ENCODE measurements at regions not wholly inside any gene's neighbourhood (a gene's known extent, or its start where the extent isn't known, plus 50 kb on each side); places are given as distances from the start of the nearest gene placed in this dataset.

DNA sequence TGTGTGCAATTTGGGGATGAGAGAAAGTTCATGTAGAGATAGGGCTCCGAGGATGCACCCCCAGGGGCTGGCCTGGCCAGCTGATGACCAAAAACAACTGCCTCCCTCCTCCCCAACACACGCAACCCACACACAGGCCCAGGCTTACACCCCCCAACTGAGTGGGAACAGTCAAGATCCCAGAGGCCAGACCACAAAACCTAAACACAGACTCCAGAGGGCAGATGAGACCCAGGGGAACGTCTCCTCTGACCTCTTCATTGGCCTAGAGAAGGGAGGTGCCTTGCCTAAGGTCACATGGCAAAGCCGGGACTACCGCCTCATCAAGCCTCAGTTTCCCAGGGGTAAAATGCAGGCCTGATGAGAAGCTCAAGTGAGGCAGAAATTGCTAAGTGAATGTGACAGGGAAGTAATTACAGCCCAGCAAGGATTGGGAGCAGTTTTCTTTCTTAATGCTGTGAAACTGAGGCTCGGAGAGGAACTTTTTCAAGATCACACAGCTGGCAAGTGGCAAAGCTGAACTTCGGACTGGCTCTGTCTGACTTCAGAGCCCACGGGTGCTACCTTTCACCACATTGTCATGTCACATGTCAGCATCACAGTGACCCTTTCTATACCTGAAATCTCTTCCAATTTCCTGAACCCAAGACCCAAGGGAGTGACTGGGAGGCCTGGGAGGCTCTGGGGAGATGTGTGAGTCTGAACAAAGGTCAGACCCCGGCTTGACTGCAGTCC is 69.9 kb upstream of the WNT11 start:
- DNase-seq = no peak

DNA sequence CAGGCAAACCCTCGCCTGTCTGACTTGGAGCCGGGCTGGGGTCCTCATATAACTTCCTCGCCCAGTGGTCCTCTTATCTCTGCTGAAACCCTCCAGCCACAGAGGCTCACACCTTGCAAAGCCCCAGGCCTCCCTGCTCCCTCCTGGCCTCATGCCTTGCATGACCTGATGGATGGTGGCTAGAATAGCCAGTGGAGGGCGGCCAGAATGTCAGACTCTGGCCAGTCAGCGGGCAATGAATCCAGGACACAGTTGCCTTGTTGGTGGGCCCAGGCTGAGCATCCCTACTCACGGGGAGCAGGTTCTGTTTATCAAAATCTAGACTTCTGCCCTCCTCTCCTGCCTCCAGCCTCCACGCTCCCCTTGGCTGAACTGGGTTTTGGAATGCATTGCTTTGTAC is 69.1 kb upstream of the WNT11 start:
- no peak for DNase-seq

DNA sequence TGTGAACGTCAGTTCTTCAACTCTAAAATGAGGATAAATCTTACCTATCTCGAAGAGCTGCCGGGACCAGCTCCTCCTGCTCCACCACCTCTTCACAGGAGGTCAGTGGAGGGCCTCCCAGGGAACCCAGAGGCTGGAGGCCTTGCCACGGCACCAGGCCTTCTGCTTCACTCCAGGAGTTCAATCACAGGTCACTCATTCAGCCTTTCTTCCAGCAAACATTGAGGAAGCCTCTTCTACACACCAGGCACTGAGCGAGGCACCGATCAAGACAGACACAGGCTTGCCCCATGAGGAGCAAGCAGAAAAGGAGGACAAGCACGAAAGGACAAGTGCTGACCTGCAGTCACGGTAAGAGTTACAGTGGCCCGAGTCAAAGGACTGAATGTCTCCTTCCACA is 64.8 kb upstream of the WNT11 start:
- DNase-seq = no peak

DNA sequence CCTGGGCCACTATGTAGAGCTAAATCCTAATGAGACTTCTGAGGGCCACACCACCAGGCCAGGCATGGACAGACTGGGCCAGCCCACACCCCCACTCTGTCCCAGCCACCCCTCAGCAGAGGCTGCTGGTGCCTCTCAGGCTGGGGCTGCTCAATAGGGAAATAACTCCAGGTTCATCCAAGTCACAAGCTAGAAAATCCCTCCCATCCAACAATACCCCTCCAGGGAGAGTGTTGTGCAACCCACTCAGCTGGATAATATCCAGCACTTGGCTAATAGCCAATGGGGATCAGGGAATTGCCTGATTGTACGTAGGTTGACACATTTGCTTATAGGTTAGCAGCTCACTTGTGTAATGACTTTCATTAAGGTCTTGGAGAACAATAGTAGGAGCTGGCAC is 64.1 kb upstream of the WNT11 start:
- no peak for DNase-seq

DNA sequence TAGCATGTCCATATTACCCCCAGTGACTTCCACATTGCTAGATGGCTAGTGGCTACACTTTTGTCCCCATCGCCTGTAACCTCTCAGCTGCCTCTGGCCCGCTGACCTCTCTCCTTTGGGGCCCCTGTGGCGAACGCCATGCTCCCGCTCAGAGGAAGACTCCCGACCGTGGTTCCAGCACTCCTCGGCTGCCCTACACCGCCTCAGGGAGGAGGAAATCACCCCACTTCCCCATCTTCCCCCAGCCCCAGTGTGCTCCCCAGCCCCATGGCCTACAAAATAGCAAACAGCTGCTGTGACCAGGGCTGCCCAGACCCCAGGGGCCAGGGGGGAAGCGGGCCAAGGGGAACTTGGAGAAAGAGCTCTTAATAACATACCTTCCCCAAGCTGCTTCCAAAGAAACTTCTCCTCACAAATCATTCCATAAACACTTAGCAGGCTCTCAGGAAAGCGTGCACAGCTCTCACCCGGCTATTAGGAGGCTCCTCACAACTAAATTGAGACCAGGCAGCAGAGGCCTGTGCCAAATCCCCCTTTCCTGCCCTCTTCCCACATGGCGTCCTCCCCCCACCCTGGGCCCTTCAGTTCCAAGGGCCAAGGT is 63.5 kb upstream of the WNT11 start:
- DNase-seq = no peak

- DNase-seq = no peak
These were observed 62.9 kb upstream of the WNT11 start for GRCh38 chr11:76269247-76269646.

DNA sequence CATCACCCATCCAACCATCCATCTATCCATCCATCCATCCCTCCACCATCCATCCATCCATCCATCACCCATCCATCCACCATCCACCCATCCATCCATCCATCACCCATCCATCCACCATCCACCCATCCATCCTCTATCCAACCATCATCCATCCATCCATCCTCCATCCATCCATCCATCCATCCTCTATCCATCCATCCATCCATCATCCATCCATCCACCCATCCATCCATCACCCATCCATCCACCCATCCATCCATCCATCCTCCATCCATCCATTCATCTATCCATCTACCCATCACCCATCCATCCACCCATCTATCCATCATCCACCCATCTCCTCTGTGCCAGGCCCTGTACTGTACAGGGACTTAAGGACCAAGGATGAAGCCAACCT is 62.2 kb upstream of the WNT11 start:
- no peak for DNase-seq

DNA sequence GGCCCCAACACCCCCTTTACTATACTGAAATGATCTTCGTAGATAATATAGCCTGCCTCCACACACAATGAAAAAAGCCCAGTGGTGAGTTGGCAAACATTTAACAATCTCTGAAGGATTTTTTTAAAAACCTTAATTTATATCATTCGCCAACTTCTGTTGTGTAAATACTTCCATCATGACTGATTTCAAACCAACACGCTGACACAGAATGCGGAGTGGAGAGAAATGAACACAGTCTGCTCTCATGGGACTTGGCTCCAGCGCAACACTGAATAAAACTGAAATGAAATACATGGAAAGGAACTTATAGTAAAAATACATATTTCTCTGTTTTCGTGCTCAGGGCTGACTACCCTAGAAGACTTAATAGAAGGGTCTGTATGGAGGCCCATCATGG is 61.3 kb upstream of the WNT11 start:
- no peak for DNase-seq

DNA sequence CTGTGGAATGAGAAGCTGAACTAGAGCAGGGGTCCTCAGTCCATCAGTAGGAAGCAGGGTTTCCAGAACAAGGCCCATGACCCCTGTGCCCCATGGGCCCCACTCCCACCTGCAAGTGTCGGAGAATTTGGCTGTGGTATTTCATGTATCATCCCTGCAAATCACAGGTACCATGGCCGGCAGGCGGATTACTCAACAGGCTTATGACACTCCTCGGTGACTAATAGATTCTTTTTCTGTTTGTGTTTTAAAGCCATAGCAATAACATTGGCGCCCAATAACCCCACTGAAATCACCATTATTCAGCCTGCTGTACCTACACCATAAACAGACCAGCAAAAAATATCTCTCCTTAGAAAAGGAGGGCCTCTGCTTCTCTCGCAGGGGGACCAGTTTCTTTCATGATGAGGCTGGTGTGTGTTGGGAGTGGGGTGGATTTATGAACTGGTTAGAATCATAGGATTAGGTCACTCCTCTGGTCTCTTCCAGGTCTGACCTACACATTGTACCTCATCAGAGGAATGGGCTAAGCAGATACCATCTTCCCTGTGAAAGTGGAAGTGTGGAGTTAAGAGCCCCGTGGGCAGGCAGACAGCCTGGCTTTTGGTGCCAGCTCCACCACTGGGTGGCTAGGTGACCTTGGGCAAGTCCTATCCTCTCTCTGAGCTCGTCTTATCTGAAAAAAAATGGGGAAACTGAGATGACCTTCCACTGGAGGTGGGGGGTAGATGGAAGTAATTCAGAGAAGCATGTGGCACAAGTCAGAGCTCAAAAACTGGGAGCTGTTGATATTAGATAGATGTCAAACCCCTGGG is 60.2 kb upstream of the WNT11 start:
- DNase-seq = no peak

- DNase-seq = no peak
These were observed 59.5 kb upstream of the WNT11 start for GRCh38 chr11:76265771-76266241.

DNA sequence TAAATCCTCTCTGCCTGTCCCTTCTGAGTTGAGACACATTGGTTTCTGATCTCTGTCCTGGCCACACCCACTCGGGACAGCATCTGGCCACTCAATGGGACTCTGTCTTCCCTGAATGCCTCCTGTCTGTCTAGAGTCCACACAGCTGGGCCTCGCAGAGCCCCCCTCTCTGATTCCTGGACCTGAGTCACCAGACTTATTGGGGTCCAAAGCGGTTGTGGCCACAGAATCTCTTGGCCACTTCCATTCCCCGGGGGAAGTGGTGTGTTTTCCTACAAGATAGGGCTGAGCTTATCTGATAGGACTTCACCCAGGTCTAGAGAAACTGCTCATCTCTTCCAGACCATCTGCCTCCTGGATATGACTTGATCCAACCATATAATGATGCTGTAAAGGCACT is 57.4 kb upstream of the WNT11 start:
- no peak for DNase-seq

DNA sequence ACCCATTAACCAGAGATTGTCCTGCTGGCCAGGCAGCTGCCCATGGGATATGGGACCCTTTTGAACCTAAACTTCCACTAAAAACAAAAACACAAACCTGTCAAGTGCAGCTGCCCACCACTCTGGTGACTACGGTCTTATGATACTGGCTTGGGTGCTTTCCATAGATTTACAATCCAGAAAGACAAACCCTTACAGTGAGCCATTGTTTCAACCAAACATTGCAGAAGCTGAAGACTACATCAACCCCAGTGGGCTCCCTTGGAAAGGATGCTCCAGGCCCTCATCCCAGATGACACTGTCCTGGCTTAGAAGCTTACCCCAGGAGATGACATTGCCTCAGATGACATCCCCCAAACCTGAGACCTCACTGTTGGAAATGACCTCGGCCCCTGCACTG is 56.9 kb upstream of the WNT11 start:
- DNase-seq = no peak

GRCh38 chr11:76260296-76260925 is 54.1 kb upstream of the WNT11 start:
- DNase-seq = no peak

GRCh38 chr11:76259299-76259908 is 53.1 kb upstream of the WNT11 start:
- no peak for DNase-seq

GRCh38 chr11:76257074-76257719 is 50.9 kb upstream of the WNT11 start:
- DNase-seq = no peak

GRCh38 chr11:76256448-76256847 is 50.1 kb upstream of the WNT11 start:
- DNase-seq = no peak

Data from CD4-positive, alpha-beta T cell treated with Interleukin-12 subunit alpha and Interleukin-12 subunit beta, for 1 hour (primary cell).